Endothelial cell (in vitro differentiated cells): ENCODE measurements at regions not wholly inside any gene's neighbourhood (a gene's known extent, or its start where the extent isn't known, plus 50 kb on each side); places are given as distances from the start of the nearest gene placed in this dataset.

Source experiments
- DNase-seq: peaks from one replicate; pipeline ENCODE4 v3.0.0; 2021; ENCODE audit warnings: low spot score
- H3K27ac Mint-ChIP-seq: one replicate; pipeline ENCODE4 v1.8.0; 2021; ENCODE audit warnings: mixed read lengths, inconsistent platforms; ENCODE audit not compliant: unreplicated experiment
- H3K27me3 Mint-ChIP-seq: one replicate; pipeline ENCODE4 v1.8.0; 2021; ENCODE audit warnings: mild to moderate bottlenecking, moderate library complexity, mixed read lengths, inconsistent platforms; ENCODE audit not compliant: unreplicated experiment
- H3K36me3 Mint-ChIP-seq: one replicate; pipeline ENCODE4 v1.8.0; 2021; ENCODE audit warnings: mild to moderate bottlenecking, low read depth, mixed read lengths, inconsistent platforms; ENCODE audit not compliant: unreplicated experiment
- H3K4me1 Mint-ChIP-seq: one replicate; pipeline ENCODE4 v1.8.0; 2021; ENCODE audit warnings: mild to moderate bottlenecking, mixed read lengths, inconsistent platforms; ENCODE audit not compliant: unreplicated experiment
- H3K4me3 Mint-ChIP-seq: one replicate; pipeline ENCODE4 v1.8.0; 2021; ENCODE audit warnings: mild to moderate bottlenecking, mixed read lengths, inconsistent platforms; ENCODE audit not compliant: unreplicated experiment
- H3K9me3 Mint-ChIP-seq: one replicate; pipeline ENCODE4 v1.8.0; 2021; ENCODE audit warnings: mixed read lengths, inconsistent platforms; ENCODE audit not compliant: unreplicated experiment
- TF ChIP-seq, protein P1 (sequence below): fragments of 200-600 bp; sonication (generic); IDR thresholded peaks from one replicate; pipeline ENCODE4 v1.5.0; 2021; ENCODE audit warnings: antibody characterized with exemption; ENCODE audit not compliant: unreplicated experiment

GRCh38 chr4:45063696-45064095 lies 337.3 kb upstream of the GNPDA2 start:
- Mint-ChIP-seq H3K36me3 (no peaks in the 10 kb centered on the region), H3K4me3 (no peak overlapping the region), H3K4me1 (no peaks in the 10 kb centered on the region), H3K9me3 (peaks cover 15% of the 10 kb centered on the region), H3K27ac (no peak overlapping the region), H3K27me3 (peaks cover 2% of the 10 kb centered on the region)
- TF ChIP-seq, protein P1, sequence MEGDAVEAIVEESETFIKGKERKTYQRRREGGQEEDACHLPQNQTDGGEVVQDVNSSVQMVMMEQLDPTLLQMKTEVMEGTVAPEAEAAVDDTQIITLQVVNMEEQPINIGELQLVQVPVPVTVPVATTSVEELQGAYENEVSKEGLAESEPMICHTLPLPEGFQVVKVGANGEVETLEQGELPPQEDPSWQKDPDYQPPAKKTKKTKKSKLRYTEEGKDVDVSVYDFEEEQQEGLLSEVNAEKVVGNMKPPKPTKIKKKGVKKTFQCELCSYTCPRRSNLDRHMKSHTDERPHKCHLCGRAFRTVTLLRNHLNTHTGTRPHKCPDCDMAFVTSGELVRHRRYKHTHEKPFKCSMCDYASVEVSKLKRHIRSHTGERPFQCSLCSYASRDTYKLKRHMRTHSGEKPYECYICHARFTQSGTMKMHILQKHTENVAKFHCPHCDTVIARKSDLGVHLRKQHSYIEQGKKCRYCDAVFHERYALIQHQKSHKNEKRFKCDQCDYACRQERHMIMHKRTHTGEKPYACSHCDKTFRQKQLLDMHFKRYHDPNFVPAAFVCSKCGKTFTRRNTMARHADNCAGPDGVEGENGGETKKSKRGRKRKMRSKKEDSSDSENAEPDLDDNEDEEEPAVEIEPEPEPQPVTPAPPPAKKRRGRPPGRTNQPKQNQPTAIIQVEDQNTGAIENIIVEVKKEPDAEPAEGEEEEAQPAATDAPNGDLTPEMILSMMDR: no peak
- DNase-seq: no peak

GRCh38 chr4:45062935-45063545 lies 336.7 kb upstream of the GNPDA2 start:
- no peak for DNase-seq
- H3K36me3 Mint-ChIP-seq: no peaks in the 10 kb centered on the region
- peaks cover 13% of the 10 kb centered on the region for H3K9me3 Mint-ChIP-seq
- no peak overlapping the region for H3K4me3 Mint-ChIP-seq
- no peaks in the 10 kb centered on the region for H3K4me1 Mint-ChIP-seq
- H3K27me3 Mint-ChIP-seq: peaks cover 2% of the 10 kb centered on the region
- TF ChIP-seq, protein P1: no peak
- H3K27ac Mint-ChIP-seq: no peak overlapping the region

- no peak overlapping the region for H3K4me3 Mint-ChIP-seq
- no peak for DNase-seq
- H3K4me1 Mint-ChIP-seq: no peaks in the 10 kb centered on the region
- no peak overlapping the region for H3K27ac Mint-ChIP-seq
- H3K9me3 Mint-ChIP-seq: peaks cover 17% of the 10 kb centered on the region
- no peaks in the 10 kb centered on the region for H3K27me3 Mint-ChIP-seq
- peaks cover 2% of the 10 kb centered on the region for H3K36me3 Mint-ChIP-seq
- TF ChIP-seq, protein P1: no peak
These were observed 317.6 kb upstream of the GNPDA2 start for GRCh38 chr4:45043911-45044310.

DNA sequence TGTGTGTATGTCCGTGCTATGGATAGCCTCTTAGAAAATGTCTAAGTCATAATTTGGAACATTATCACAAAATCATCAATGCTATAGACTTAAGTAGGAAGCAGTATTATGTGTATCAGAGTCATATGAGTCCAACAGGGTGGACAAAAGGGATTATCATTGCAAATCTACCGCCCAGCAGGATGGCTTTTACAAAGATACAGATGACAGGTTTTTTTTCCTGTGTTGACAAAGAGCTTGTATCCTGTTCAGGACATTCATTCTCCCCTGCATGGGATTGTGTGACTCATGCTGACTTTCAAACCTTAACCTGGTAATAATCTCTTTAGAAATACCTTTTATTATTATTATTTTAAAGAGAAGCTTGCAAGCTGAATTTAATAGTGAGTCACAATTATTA lies 310.3 kb upstream of the GNPDA2 start:
- Mint-ChIP-seq H3K27ac (no peak overlapping the region), H3K36me3 (no peaks in the 10 kb centered on the region), H3K4me3 (no peak overlapping the region), H3K27me3 (no peaks in the 10 kb centered on the region), H3K9me3 (no peaks in the 10 kb centered on the region), H3K4me1 (no peaks in the 10 kb centered on the region)
- no peak for DNase-seq
- TF ChIP-seq, protein P1: no peak

DNA sequence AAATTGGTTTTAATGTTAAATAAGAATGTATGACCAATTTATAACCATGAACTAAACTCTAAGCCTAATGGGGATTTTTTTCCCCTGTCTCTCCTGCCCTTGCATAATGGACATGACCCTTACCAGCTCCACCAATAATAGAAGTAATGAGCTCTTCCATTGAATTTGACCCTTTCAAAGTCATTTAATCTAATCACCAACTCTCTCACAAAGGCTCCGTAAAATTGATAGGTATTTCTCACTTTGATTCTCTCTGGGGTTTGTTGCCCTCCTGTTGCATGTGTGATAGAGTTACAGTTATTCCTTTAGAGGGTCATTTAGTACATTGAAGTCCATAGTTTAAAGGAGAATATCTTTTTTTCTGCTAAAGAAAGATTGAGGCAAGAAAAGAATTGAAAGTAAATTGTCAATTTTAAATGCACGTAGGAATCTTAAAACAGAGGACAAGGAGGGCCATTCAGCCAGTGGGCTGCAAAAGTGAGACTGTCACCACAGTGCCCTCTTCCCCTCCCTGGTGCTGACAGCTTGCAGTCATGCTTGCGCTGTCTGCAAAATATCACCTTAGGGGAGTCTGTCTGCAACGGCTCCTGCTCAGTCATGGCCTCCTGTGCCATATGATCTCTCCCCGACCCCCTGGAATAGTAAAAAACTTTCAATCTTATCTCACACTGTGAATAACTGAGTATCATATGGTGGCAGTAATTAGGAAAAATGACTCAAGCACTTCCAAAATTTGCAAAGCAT lies 307.5 kb upstream of the GNPDA2 start:
- Mint-ChIP-seq H3K27me3 (peaks cover 2% of the 10 kb centered on the region), H3K36me3 (no peaks in the 10 kb centered on the region), H3K4me1 (no peaks in the 10 kb centered on the region), H3K4me3 (no peak overlapping the region), H3K9me3 (peaks cover 13% of the 10 kb centered on the region), H3K27ac (no peak overlapping the region)
- TF ChIP-seq, protein P1: no peak
- no peak for DNase-seq
